ENCODE measurements at regions not wholly inside any gene's neighbourhood (a gene's known extent, or its start where the extent isn't known, plus 50 kb on each side); places are given as distances from the start of the nearest gene placed in this dataset.

DNA sequence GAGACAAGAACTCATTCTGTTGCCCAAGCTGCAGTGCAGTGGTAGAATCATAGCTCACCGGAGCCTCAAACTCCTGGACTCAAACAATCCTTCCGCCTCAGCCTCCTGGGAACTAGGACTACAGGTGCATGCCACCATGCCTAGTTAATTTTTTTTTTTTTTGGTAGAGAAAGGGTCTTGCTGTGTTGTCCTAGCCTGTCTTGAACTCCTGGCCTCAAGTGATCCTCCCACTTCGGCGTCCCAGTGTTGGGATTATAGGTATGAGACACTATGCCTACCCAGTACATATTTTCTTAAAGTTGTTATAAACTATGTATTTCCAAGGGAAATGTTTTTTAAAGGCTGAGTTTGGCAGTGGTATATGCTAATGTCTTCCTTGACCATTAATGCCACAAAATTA is 412.6 kb downstream of the KLF12 start:
- no peak for TF ChIP-seq POLR2A (IDR thresholded peaks at IDR 0.05)
- TF ChIP-seq, protein P1, sequence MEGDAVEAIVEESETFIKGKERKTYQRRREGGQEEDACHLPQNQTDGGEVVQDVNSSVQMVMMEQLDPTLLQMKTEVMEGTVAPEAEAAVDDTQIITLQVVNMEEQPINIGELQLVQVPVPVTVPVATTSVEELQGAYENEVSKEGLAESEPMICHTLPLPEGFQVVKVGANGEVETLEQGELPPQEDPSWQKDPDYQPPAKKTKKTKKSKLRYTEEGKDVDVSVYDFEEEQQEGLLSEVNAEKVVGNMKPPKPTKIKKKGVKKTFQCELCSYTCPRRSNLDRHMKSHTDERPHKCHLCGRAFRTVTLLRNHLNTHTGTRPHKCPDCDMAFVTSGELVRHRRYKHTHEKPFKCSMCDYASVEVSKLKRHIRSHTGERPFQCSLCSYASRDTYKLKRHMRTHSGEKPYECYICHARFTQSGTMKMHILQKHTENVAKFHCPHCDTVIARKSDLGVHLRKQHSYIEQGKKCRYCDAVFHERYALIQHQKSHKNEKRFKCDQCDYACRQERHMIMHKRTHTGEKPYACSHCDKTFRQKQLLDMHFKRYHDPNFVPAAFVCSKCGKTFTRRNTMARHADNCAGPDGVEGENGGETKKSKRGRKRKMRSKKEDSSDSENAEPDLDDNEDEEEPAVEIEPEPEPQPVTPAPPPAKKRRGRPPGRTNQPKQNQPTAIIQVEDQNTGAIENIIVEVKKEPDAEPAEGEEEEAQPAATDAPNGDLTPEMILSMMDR (IDR thresholded peaks at IDR 0.05) = no peak
